Kidney (tissue), 13 donors: ENCODE measurements at regions not wholly inside any gene's neighbourhood (a gene's known extent, or its start where the extent isn't known, plus 50 kb on each side); places are given as distances from the start of the nearest gene placed in this dataset.

ENCODE experiments used
- DNase-seq, 5 donors: peaks; one replicate each; pipeline ENCODE4 v3.0.0-alpha.2; 2013 to 2020
- FAIRE-seq: peaks from 2 replicates; lab custom pipeline; 2012; peaks lifted over from hg19 to GRCh38; lab: Jason Lieb, UNC
- H3K27ac ChIP-seq, 2 donors: one replicate each; pipeline ENCODE4 v1.7.0; 2013; ENCODE audit warnings: low read depth in 2 of 2, low read length in 2 of 2, inconsistent platforms in 1 of 2
- H3K27me3 ChIP-seq: one replicate; pipeline ENCODE4 v1.7.1; 2013; ENCODE audit warnings: low read length, inconsistent platforms; ENCODE audit not compliant: control insufficient read depth, insufficient read depth
- H3K36me3 ChIP-seq, 3 donors: one replicate each; pipeline versions ENCODE4 v1.7.0 to v1.7.1; 2013; ENCODE audit warnings: low read length in 3 of 3, control low read depth in 1 of 3, inconsistent platforms in 1 of 3; ENCODE audit not compliant: insufficient read depth in 3 of 3, control insufficient read depth in 2 of 3
- H3K4me1 ChIP-seq, 3 donors: one replicate each; pipeline versions ENCODE4 v1.7.0 to v1.7.1; 2013; ENCODE audit warnings: low read length in 3 of 3, inconsistent platforms in 1 of 3, low read depth in 1 of 3; ENCODE audit not compliant: control insufficient read depth in 2 of 3, insufficient read depth in 2 of 3
- H3K4me3 ChIP-seq, 3 donors: one replicate each; pipeline versions ENCODE4 v1.7.0 to v1.8.1; 2013; ENCODE audit warnings: low read length in 3 of 3, control low read depth in 1 of 3, inconsistent platforms in 1 of 3
- H3K9ac ChIP-seq, 3 donors: one replicate each; pipeline versions ENCODE4 v1.7.0 to v1.7.1; 2013; ENCODE audit warnings: low read length in 3 of 3, control low read depth in 1 of 3, inconsistent platforms in 1 of 3
- H3K9me3 ChIP-seq, 3 donors: one replicate each; pipeline versions ENCODE4 v1.7.0 to v1.7.1; 2013; ENCODE audit warnings: low read length in 3 of 3, control low read depth in 1 of 3, inconsistent platforms in 1 of 3; ENCODE audit not compliant: control insufficient read depth in 2 of 3, insufficient read depth in 1 of 3
- CTCF ChIP-seq: IDR thresholded peaks from 3 replicates; pipeline ENCODE4 v1.5.1; 2012; ENCODE audit warnings: mild to moderate bottlenecking, moderate library complexity, borderline replicate concordance; ENCODE audit not compliant: insufficient read depth; ENCODE audit errors: extremely low read depth
- intact Hi-C: fragments of 100-400 bp; cut with DNase I; formaldehyde crosslinking; loops from one replicate; pipeline ENCODE4 v1.11.1; 2022
- donor health status: control.
- donor health status: control.
- donor health status: control.
- donor health status: control.
- donor health status: control.
- donor health status: DM: yes; HTN: yes; CAD: no.
- donor health status: Normal renal cell carcinoma (clear cell type).

GRCh38 chr1:218494449-218494852, 149.3 kb downstream of the TGFB2 start:
- intact Hi-C loops: no loop called here
- Histone ChIP-seq H3K9me3 (no peaks in the 10 kb centered on the region), H3K27me3 (no peaks in the 10 kb centered on the region), H3K27ac (no peak overlapping the region), H3K36me3 (no peaks in the 10 kb centered on the region), H3K4me3 (no peak overlapping the region), H3K4me1 (peaks cover 0 to 2% (median 0%) of the 10 kb centered on the region in 3 donors), H3K9ac (no peak overlapping the region)
- TF ChIP-seq CTCF: no peak
- FAIRE-seq (no peak), DNase-seq (no peak)

- Histone ChIP-seq H3K4me3 (no peak overlapping the region), H3K9me3 (no peaks in the 10 kb centered on the region), H3K27me3 (no peaks in the 10 kb centered on the region), H3K36me3 (no peaks in the 10 kb centered on the region), H3K9ac (no peak overlapping the region), H3K27ac (no peak overlapping the region), H3K4me1 (peaks cover 0 to 2% (median 0%) of the 10 kb centered on the region in 3 donors)
- intact Hi-C loops: no loop called here
- no peak for DNase-seq
- TF ChIP-seq CTCF: no peak
- no peak for FAIRE-seq
Measured at GRCh38 chr1:218495931-218496330, 150.8 kb downstream of the TGFB2 start.

GRCh38 chr1:218496561-218496960, 151.4 kb downstream of the TGFB2 start:
- no peak for TF ChIP-seq CTCF
- no peaks in the 10 kb centered on the region for H3K36me3 ChIP-seq
- DNase-seq (no peak), FAIRE-seq (no peak)
- no peaks in the 10 kb centered on the region for H3K27me3 ChIP-seq
- H3K4me3 ChIP-seq: no peak overlapping the region
- no peak overlapping the region for H3K9ac ChIP-seq
- intact Hi-C loops: no loop called here
- peaks cover 0 to 2% (median 0%) of the 10 kb centered on the region in 3 donors for H3K4me1 ChIP-seq
- no peak overlapping the region for H3K27ac ChIP-seq
- H3K9me3 ChIP-seq: no peaks in the 10 kb centered on the region
